ENCODE measurements at regions not wholly inside any gene's neighbourhood (a gene's known extent, or its start where the extent isn't known, plus 50 kb on each side); places are given as distances from the start of the nearest gene placed in this dataset.

- Histone ChIP-seq H2AFZ (ENCODE audit: low read depth, low read length) (no peak overlapping the region), H3K4me3 (replicated peaks in 1 of 3; ENCODE audit: insufficient read depth in 1 of 3, low read depth in 1 of 3, low read length in 3 of 3) (no peak overlapping the region), H3K9me1 (replicated peaks; ENCODE audit: control insufficient read depth, extremely low read depth, insufficient read depth, low read length) (no peaks in the 10 kb centered on the region), H3K4me2 (ENCODE audit: insufficient read depth, low read length) (no peak overlapping the region), H3K4me1 (ENCODE audit: control insufficient read depth, extremely low read depth, insufficient read depth, low read length) (no peaks in the 10 kb centered on the region), H3K27me3 (ENCODE audit: control insufficient read depth in 2 of 2, insufficient read depth in 2 of 2, low read length in 2 of 2) (no peaks in the 10 kb centered on the region), H3K79me2 (ENCODE audit: control insufficient read depth, insufficient read depth, low read length) (no peaks in the 10 kb centered on the region), H3K9me3 (replicated peaks; ENCODE audit: control insufficient read depth, insufficient read depth, low read length) (no peaks in the 10 kb centered on the region), H3K9ac (replicated peaks; ENCODE audit: extremely low read depth, insufficient read depth, low read length) (no peak overlapping the region), H4K20me1 (replicated peaks; ENCODE audit: control insufficient read depth, extremely low read depth, insufficient read depth, low read length) (no peaks in the 10 kb centered on the region), H3K27ac (ENCODE audit: insufficient read depth, low read depth, low read length) (no peak overlapping the region), H3K36me3 (ENCODE audit: control insufficient read depth in 2 of 2, extremely low read depth in 1 of 2, insufficient read depth in 2 of 2, low read length in 2 of 2) (no peaks in the 10 kb centered on the region)
- ChIA-PET POLR2A (no interaction called here), CTCF (no interaction called here)
- TF ChIP-seq CTCF (IDR thresholded peaks at IDR 0.05; ENCODE audit: extremely low read depth in 1 of 2, insufficient read depth in 1 of 2, low read depth in 1 of 2, low read length in 2 of 2): no peak
- no peak for TF ChIP-seq FOS (IDR thresholded peaks at IDR 0.05; ENCODE audit: borderline replicate concordance, insufficient read depth, low read length)
- no peak for TF ChIP-seq MAX (IDR thresholded peaks at IDR 0.05; ENCODE audit: insufficient read depth, insufficient read length)
- no peak for TF ChIP-seq JUN (IDR thresholded peaks at IDR 0.05; ENCODE audit: borderline replicate concordance, insufficient read depth, insufficient read length, low read depth)
- TF ChIP-seq MYC (IDR thresholded peaks at IDR 0.05; ENCODE audit: low read depth, low read length): no peak
- no peak for TF ChIP-seq POLR2AphosphoS5 (IDR thresholded peaks at IDR 0.05; ENCODE audit: insufficient read depth, low read depth, low read length)
- TF ChIP-seq EZH2 (IDR thresholded peaks at IDR 0.05; ENCODE audit: borderline replicate concordance, low read depth, low read length, severe bottlenecking): no peak
- no peak for TF ChIP-seq GATA2 (IDR thresholded peaks at IDR 0.05; ENCODE audit: insufficient read depth, insufficient read length, low read depth, low read length)
- TF ChIP-seq POLR2A (IDR thresholded peaks at IDR 0.05; ENCODE audit: low read depth, low read length): no peak
- no TSS peak for BruUV-seq (replicated peaks)
- DNase-seq (ENCODE audit: low read depth, low spot score): no peak
- dilution Hi-C loops (cut with MboI; ENCODE audit: extremely low pct_ligation_motif_present, low sequenced_read_pairs) (no loop called here), intact Hi-C loops (cut with micrococcal nuclease) (no loop called here)
- no peak for FAIRE-seq
These were observed 342.6 kb downstream of the DTHD1 start for GRCh38 chr4:36624030-36624429.
